Heart left ventricle (tissue), 16 donors: ENCODE measurements at regions not wholly inside any gene's neighbourhood (a gene's known extent, or its start where the extent isn't known, plus 50 kb on each side); places are given as distances from the start of the nearest gene placed in this dataset.
"Not testable (repeated sequence)": the region's sequence is repeated elsewhere in the genome, so short reads cannot be mapped to it uniquely, and the experiment has no call there.

ENCODE experiments used
- ATAC-seq, 4 donors: fragments of 200-7000 bp; cut with Tn5 transposase; one replicate each; pipeline ENCODE4 v1.9.1; 2020 to 2022; ENCODE audit warnings: moderate library complexity in 4 of 4, mild to moderate bottlenecking in 3 of 4, moderate number of reproducible peaks in 1 of 4
- DNase-seq, 5 donors: peaks; one replicate each; pipeline ENCODE4 v3.0.0-alpha.2; 2020
- H3K27ac ChIP-seq, 12 donors: fragments of 200-600 bp; sonication (generic) in 4 of 12; one replicate each; pipeline versions ENCODE4 v1.5.0 to v1.8.0; 2016 to 2022; ENCODE audit warnings: mild to moderate bottlenecking in 2 of 12
- H3K27me3 ChIP-seq, 9 donors: fragments of 200-600 bp; sonication (generic) in 2 of 9; one replicate each; pipeline versions ENCODE4 v1.5.1 to v1.8.0; 2016 to 2022; ENCODE audit warnings: mild to moderate bottlenecking in 3 of 9
- H3K36me3 ChIP-seq, 9 donors: fragments of 200-600 bp; sonication (generic) in 2 of 9; one replicate each; pipeline versions ENCODE4 v1.5.0 to v1.8.0; 2018 to 2022; ENCODE audit warnings: mild to moderate bottlenecking in 2 of 9
- H3K4me1 ChIP-seq, 12 donors: fragments of 200-600 bp; sonication (generic) in 4 of 12; one replicate each; pipeline versions ENCODE4 v1.5.0 to v1.8.0; 2016 to 2022; ENCODE audit warnings: mild to moderate bottlenecking in 3 of 12
- H3K4me3 ChIP-seq, 12 donors: fragments of 200-600 bp; sonication (generic) in 4 of 12; one replicate each; pipeline versions ENCODE4 v1.5.0 to v1.8.0; 2017 to 2022; ENCODE audit warnings: mild to moderate bottlenecking in 9 of 12, moderate library complexity in 4 of 12
- H3K9me3 ChIP-seq, 12 donors: fragments of 200-600 bp; sonication (generic) in 4 of 12; one replicate each; pipeline versions ENCODE4 v1.5.0 to v1.8.0; 2016 to 2022; ENCODE audit warnings: mild to moderate bottlenecking in 1 of 12
- CTCF ChIP-seq, 12 donors: fragments of 200-600 bp; sonication (generic) in 4 of 12; IDR thresholded peaks; one replicate each; pipeline versions ENCODE4 v1.5.0 to v1.8.0; 2018 to 2022; ENCODE audit warnings: antibody characterized with exemption in 12 of 12, mild to moderate bottlenecking in 5 of 12
- POLR2A ChIP-seq, 2 donors: fragments of 450-650 bp; IDR thresholded peaks; one replicate each; pipeline ENCODE4 v1.6.1; 2017; ENCODE audit warnings: antibody characterized with exemption in 2 of 2, mild to moderate bottlenecking in 2 of 2, moderate library complexity in 2 of 2
- WGBS, 4 donors: extraction: QIAGEN DNeasy Blood & Tissue Kit in 2 of 4; methylation state at CpG; one replicate each; pipeline versions ENCODE4 v1.1.5 to v1.1.7; 2013 to 2018; 5-methylcytosine and 5-hydroxymethylcytosine counted together
- intact Hi-C, 10 donors: fragments of 100-400 bp; cut with DNase I; formaldehyde crosslinking; loops; one replicate each; pipeline versions ENCODE4 v1.11.1 to v1.14.2; 2022
- donor health status: ischemic (EF 13 %, LVEDD 7.1; RV severe dilation, severe dysfunction).
- donor health status: healthy with polysubstance abuse.
- donor health status: DM: no; HTN: yes; CAD: no.
- donor health status: DM: no; HTN: no; CAD: no.
- donor health status: ischemic (EF 25% LVEDD 6.9; RV normal size, moderate dysfunction).
- donor health status: ischemic (EF 25% LVEDD 5.7; RV mildly dilated, moderate dysfunction).
- donor health status: healthy.
- donor health status: DM: yes; HTN: yes; CAD: no.
- donor health status: ischemic (EF 35%, LVEDD 5.7; RV mildly dilated, moderate dysfunction).
- donor health status: nonischemic (EF 11% LVEDD 7.7; RV severe dilation, severe dysfunction).
- donor health status: DM: yes; HTN: yes; CAD: no.
- donor health status: PGD.
- donor health status: ischemic (EF 29% LVEDD 5.4; RV normal size, mild dysfunction).
- donor health status: nonischemic (EF 23%, LVEDD 6.1; RV moderate dilation, normal function).

DNA sequence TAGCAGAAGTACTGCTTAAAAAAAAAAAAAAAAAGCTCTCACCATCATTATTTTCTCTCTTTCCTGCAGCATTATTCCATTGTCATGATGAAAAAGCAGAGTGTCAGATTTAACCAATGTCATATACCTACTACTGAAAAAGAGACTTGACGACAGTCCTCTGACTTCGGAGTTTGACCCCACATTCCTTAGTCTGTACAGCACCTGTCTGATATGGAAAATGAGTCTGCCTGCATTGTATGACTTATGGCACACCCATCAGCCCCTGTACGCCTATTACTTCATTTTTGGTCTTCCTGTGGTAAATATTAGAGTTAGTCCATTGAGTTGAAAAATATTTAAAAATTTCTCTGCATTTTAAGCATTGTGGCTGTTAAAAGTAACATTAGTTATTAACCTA, 54.5 kb upstream of the NOX4 start:
- WGBS, 4 donors = 69 to 76% (median 74%) methylated on average over 3 of the region's 3 CpGs
- TF ChIP-seq CTCF (IDR thresholded peaks at IDR 0.05) = no peak
- no peak for TF ChIP-seq POLR2A (IDR thresholded peaks at IDR 0.05)

GRCh38 chr11:89555781-89556180, 64.6 kb upstream of the NOX4 start:
- 81 to 100% (median 93%) methylated on average over 1 of the region's 1 CpG for WGBS, 4 donors
- not testable (repeated sequence) for ATAC-seq

More for the DNA sequence above, 54.5 kb upstream of the NOX4 start:
- no peaks in the 10 kb centered on the region for H3K36me3 ChIP-seq
- intact Hi-C loops = no loop called here
- H3K27me3 ChIP-seq = no peaks in the 10 kb centered on the region
- no peaks in the 10 kb centered on the region for H3K4me1 ChIP-seq
- no peak overlapping the region for H3K27ac ChIP-seq
- DNase-seq = no peak
- H3K4me3 ChIP-seq = no peak overlapping the region
- no peaks in the 10 kb centered on the region for H3K9me3 ChIP-seq
- ATAC-seq = no peak

DNA sequence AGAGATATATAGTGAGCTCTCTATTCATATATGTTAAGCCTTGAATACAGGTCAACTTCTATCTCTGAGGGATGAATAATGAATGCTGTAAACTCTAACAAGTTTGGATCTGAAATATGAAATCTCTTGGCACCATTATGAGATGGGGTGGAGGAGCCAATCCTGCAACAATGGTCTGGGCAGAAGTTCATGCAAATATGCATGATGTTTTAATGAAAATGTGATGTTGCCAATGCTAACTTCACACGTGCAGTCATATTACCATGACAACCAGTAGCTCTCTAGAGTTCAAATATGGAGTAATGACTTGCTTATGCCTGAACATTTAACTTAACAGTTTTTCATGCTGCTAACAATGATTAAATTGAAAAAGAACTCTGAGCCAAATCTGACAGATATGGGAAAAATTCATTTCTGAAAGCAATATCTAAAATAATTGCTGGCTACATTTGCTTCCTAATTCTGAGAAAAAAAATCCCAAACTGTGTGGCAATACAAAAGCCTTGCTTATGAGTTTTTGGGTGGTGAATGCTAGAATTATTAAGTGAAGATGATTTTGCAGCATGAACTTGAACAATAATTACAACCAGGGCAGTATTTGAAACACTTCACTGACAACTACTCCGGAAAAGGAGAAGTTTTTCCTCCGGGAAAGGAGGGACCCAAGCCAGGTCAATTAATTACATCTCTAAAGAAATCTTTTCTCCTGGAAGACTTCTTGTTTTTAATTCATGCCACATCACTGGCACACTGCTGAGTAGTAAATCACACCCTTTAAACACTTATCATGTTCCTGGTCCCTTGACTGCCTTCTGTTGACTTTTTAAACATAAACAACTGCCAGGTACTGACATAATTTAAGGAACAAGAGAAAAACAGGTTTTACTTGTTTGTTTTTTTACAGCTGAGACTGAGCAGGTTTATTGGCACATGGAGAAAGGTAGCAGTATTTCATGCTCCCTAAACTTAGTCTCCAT, 65.8 kb upstream of the NOX4 start:
- H3K36me3 ChIP-seq, DNase-seq, H3K9me3 ChIP-seq, H3K27ac ChIP-seq, H3K4me3 ChIP-seq, H3K27me3 ChIP-seq, ATAC-seq, intact Hi-C loops, H3K4me1 ChIP-seq: not testable (repeated sequence)
- WGBS, 4 donors = 45 to 57% (median 52%) methylated on average over 3 of the region's 3 CpGs

More at GRCh38 chr11:89555781-89556180, 64.6 kb upstream of the NOX4 start:
- H3K36me3 ChIP-seq, DNase-seq, intact Hi-C loops, H3K4me1 ChIP-seq, H3K4me3 ChIP-seq, H3K27ac ChIP-seq, H3K27me3 ChIP-seq, H3K9me3 ChIP-seq: not testable (repeated sequence)

GRCh38 chr11:89560598-89560997, 69.4 kb upstream of the NOX4 start:
- H3K27me3 ChIP-seq, H3K4me1 ChIP-seq, H3K27ac ChIP-seq, intact Hi-C loops, H3K36me3 ChIP-seq, H3K4me3 ChIP-seq, H3K9me3 ChIP-seq, ATAC-seq, DNase-seq: not testable (repeated sequence)
- 53 to 62% (median 58%) methylated on average over 3 of the region's 3 CpGs for WGBS, 4 donors

DNA sequence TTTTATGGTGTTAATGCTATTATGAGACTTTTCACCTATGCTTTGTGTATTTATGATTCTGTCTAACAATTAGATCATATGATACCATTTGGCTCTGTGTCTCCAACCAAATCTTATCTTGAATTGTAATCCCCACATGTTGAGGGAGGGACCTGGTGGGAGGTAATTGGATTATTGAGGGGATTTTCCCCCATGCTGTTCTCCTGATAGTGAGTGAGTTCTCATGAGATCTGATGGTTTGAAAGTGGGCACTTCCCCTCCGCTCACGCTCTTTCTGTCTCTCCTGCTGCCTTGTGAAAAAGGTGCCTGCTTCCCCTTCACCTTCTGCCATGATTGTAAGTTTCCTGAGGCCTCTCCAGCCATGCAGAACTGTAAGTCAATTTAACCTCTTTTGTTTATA, 71.6 kb upstream of the NOX4 start:
- H3K4me1 ChIP-seq, H3K9me3 ChIP-seq, H3K36me3 ChIP-seq, H3K27ac ChIP-seq, H3K4me3 ChIP-seq, ATAC-seq, H3K27me3 ChIP-seq, DNase-seq, intact Hi-C loops: not testable (repeated sequence)
- 87 to 93% (median 89%) methylated on average over 2 of the region's 2 CpGs for WGBS, 4 donors

- H3K27ac ChIP-seq = no peak overlapping the region
- H3K27me3 ChIP-seq = no peaks in the 10 kb centered on the region
- H3K9me3 ChIP-seq = no peaks in the 10 kb centered on the region
- intact Hi-C loops = no loop called here
- no peak for TF ChIP-seq CTCF (IDR thresholded peaks at IDR 0.05)
- no peak for TF ChIP-seq POLR2A (IDR thresholded peaks at IDR 0.05)
- H3K36me3 ChIP-seq = no peaks in the 10 kb centered on the region
- ATAC-seq (no peak), DNase-seq (no peak)
- H3K4me3 ChIP-seq = no peak overlapping the region
- 91 to 100% (median 98%) methylated on average over 2 to 4 of the region's 4 CpGs for WGBS, 4 donors
- H3K4me1 ChIP-seq = no peaks in the 10 kb centered on the region
These were observed 75.8 kb upstream of the NOX4 start for GRCh38 chr11:89566972-89567371.

- DNase-seq, H3K36me3 ChIP-seq, ATAC-seq, H3K27me3 ChIP-seq, H3K9me3 ChIP-seq, H3K27ac ChIP-seq, intact Hi-C loops, H3K4me3 ChIP-seq, H3K4me1 ChIP-seq: not testable (repeated sequence)
- WGBS, 4 donors = 76 to 86% (median 81%) methylated on average over 5 of the region's 5 CpGs
These were observed 78.2 kb upstream of the NOX4 start for GRCh38 chr11:89569387-89569786.

DNA sequence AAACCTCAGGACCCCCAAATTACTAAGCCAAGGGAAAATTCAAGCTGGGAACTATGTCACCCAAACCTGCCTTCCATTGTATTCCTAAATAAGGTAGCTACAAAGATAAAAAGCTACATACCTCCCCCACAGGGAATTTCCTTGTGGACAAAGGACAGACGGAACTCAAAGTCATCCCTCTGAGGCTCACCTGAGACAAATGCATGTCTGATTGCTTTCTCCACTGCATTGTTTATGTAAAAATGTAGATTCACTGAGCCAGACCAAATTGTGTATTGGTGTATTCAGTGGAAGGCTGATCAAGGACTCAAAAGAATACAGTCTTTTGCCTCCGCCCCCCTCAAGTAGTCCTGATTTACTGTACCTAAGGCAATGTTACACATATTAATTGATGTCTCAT, 80.5 kb upstream of the NOX4 start:
- H3K4me1 ChIP-seq, H3K4me3 ChIP-seq, DNase-seq, ATAC-seq, H3K9me3 ChIP-seq, H3K27me3 ChIP-seq, H3K27ac ChIP-seq, H3K36me3 ChIP-seq, intact Hi-C loops: not testable (repeated sequence)
- WGBS, 4 donors = 77 to 91% (median 89%) methylated on average over 2 of the region's 2 CpGs

GRCh38 chr11:89575846-89576245, 84.7 kb upstream of the NOX4 start:
- ATAC-seq, H3K27me3 ChIP-seq, DNase-seq, H3K27ac ChIP-seq, intact Hi-C loops, H3K36me3 ChIP-seq, H3K4me1 ChIP-seq, H3K4me3 ChIP-seq, H3K9me3 ChIP-seq: not testable (repeated sequence)
